Gastroesophageal sphincter (tissue), 3 donors: ENCODE measurements at regions not wholly inside any gene's neighbourhood (a gene's known extent, or its start where the extent isn't known, plus 50 kb on each side); places are given as distances from the start of the nearest gene placed in this dataset.

Experiments
- CTCF ChIP-seq, 4 experiments: fragments of 200-600 bp in 2 of 4; fragments of 450-650 bp in 2 of 4; sonication (generic) in 1 of 4; IDR thresholded peaks; one replicate each; pipeline ENCODE4 v1.5.1; 2017 to 2019; ENCODE audit warnings: antibody characterized with exemption in 4 of 4, mild to moderate bottlenecking in 2 of 4, moderate library complexity in 2 of 4
- POLR2A ChIP-seq, 2 donors: fragments of 450-650 bp; IDR thresholded peaks; one replicate each; pipeline ENCODE4 v1.6.1; 2017; ENCODE audit warnings: antibody characterized with exemption in 2 of 2, mild to moderate bottlenecking in 2 of 2, moderate library complexity in 1 of 2

GRCh38 chr2:21269382-21269781 is 145.6 kb downstream of the TDRD15 start:
- TF ChIP-seq CTCF (IDR thresholded peaks at IDR 0.05) (no peak), POLR2A (IDR thresholded peaks at IDR 0.05) (no peak)
